ENCODE measurements at regions not wholly inside any gene's neighbourhood (a gene's known extent, or its start where the extent isn't known, plus 50 kb on each side); places are given as distances from the start of the nearest gene placed in this dataset.
"Not testable (repeated sequence)": the region's sequence is repeated elsewhere in the genome, so short reads cannot be mapped to it uniquely, and the experiment has no call there.

- Histone ChIP-seq H3K4me3 (ENCODE audit: low read depth, low read length) (no peak overlapping the region), H3K4me1 (peaks cover 5% of the 10 kb centered on the region), H3K9me3 (no peaks in the 10 kb centered on the region), H3K27me3 (no peaks in the 10 kb centered on the region), H3K36me3 (no peaks in the 10 kb centered on the region)
- TF ChIP-seq, protein P1, sequence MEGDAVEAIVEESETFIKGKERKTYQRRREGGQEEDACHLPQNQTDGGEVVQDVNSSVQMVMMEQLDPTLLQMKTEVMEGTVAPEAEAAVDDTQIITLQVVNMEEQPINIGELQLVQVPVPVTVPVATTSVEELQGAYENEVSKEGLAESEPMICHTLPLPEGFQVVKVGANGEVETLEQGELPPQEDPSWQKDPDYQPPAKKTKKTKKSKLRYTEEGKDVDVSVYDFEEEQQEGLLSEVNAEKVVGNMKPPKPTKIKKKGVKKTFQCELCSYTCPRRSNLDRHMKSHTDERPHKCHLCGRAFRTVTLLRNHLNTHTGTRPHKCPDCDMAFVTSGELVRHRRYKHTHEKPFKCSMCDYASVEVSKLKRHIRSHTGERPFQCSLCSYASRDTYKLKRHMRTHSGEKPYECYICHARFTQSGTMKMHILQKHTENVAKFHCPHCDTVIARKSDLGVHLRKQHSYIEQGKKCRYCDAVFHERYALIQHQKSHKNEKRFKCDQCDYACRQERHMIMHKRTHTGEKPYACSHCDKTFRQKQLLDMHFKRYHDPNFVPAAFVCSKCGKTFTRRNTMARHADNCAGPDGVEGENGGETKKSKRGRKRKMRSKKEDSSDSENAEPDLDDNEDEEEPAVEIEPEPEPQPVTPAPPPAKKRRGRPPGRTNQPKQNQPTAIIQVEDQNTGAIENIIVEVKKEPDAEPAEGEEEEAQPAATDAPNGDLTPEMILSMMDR (IDR thresholded peaks at IDR 0.05; ENCODE audit: low read depth, low read length) = no peak
- no peak for DNase-seq
These were observed 79.3 kb upstream of the ACBD5 start for GRCh38 chr10:27319752-27320431.

DNA sequence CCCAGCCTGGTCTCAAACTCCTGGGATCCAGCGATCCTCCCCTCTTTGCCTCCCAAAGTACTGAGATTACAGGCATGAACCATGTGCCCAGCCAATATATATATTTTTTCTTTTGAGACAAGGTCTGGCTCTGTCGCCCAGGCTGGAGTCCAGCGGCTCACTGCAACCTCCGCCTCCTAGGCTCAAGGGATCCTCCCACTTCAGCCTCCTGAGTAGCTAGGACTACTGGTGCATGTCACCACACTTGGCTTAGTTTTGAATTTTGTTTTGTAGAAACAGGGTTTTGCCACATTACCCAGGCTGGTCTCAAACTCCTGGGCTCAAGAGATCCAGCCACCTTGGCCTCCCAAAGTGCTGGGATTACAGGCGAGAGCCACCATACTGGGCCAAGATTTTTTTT, 78.5 kb upstream of the ACBD5 start:
- not testable (repeated sequence) for DNase-seq; H3K4me1 ChIP-seq; H3K4me3 ChIP-seq (ENCODE audit: low read depth, low read length); H3K27me3 ChIP-seq; H3K9me3 ChIP-seq; H3K36me3 ChIP-seq

- H3K4me1 ChIP-seq; H3K4me3 ChIP-seq (ENCODE audit: low read depth, low read length); H3K9me3 ChIP-seq; H3K27me3 ChIP-seq; DNase-seq; H3K36me3 ChIP-seq: not testable (repeated sequence)
These were observed 74.5 kb upstream of the ACBD5 start for GRCh38 chr10:27315082-27315481.

GRCh38 chr10:27313586-27313985, 73.0 kb upstream of the ACBD5 start:
- not testable (repeated sequence) for H3K27me3 ChIP-seq, DNase-seq

DNA sequence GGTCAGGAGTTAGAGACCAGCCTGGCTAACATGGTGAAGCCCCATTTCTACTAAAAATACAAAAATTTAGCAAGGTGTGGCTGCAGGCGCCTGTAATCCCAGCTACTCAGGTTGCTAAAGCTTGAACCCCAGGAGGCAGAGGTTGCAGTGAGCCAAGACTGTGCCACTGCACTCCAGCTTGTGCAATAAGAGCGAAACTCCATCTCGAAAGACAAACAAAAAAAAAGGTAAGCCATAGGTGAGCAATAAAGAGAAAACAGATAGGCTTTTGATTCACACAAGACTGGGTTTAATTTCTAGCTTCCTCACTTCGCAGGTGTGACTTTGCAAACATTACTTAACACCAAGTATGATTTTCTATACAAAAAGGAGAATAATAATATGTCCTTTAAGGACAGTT, 72.3 kb upstream of the ACBD5 start:
- Histone ChIP-seq H3K4me1 (no peaks in the 10 kb centered on the region), H3K9me3 (no peaks in the 10 kb centered on the region), H3K4me3 (ENCODE audit: low read depth, low read length) (no peak overlapping the region), H3K27me3 (0 out of 2 replicates have a peak, but pooled peaks cover 3% of the 10 kb centered on the region), H3K36me3 (no peaks in the 10 kb centered on the region)
- no peak for DNase-seq
- TF ChIP-seq, protein P1 (IDR thresholded peaks at IDR 0.05; ENCODE audit: low read depth, low read length) = no peak

More at GRCh38 chr10:27313586-27313985, 73.0 kb upstream of the ACBD5 start:
- not testable (repeated sequence) for H3K36me3 ChIP-seq; H3K4me3 ChIP-seq (ENCODE audit: low read depth, low read length); H3K9me3 ChIP-seq; H3K4me1 ChIP-seq

- H3K36me3 ChIP-seq; H3K4me3 ChIP-seq (ENCODE audit: low read depth, low read length); H3K27me3 ChIP-seq; H3K9me3 ChIP-seq; H3K4me1 ChIP-seq; DNase-seq: not testable (repeated sequence)
These were observed 71.2 kb upstream of the ACBD5 start for GRCh38 chr10:27311809-27312208.

- not testable (repeated sequence) for DNase-seq; H3K27me3 ChIP-seq; H3K36me3 ChIP-seq; H3K9me3 ChIP-seq; H3K4me1 ChIP-seq; H3K4me3 ChIP-seq (ENCODE audit: low read depth, low read length)
These were observed 57.9 kb upstream of the ACBD5 start for GRCh38 chr10:27298522-27298850.

DNA sequence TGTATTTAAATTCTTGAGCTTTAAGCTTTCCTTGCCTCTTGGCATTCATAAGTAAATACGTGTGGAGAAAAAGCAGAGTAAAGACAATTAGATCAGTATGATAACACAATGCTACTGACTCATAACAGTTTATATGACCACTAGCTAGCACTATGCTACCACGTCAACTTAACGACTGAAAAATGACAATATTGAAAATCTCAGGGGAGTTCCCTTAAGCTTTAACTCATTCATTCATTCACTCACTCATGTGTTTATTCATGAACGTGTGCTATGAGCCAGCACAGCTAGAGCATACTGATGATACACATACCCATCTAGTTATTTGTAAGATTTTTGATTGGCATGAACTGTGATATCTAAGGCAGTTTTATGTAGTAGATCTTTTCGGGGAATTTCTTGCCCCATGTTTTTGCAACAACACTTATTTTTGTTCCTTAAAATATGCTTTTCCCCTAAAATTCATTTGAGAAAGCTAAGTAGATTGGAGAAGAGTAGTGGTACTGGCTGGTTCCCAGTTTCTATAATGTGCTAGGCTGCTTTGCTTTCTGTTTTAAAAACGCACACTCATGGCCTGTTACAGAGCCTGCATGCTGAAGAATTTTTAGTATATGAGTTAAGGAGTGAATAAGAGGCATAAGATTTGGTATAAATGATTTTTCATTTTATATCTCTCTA, 57.4 kb upstream of the ACBD5 start:
- H3K27me3 ChIP-seq = no peaks in the 10 kb centered on the region
- H3K9me3 ChIP-seq = no peaks in the 10 kb centered on the region
- no peaks in the 10 kb centered on the region for H3K4me1 ChIP-seq
- TF ChIP-seq, protein P1 (IDR thresholded peaks at IDR 0.05; ENCODE audit: low read depth, low read length) = no peak
- no peak overlapping the region for H3K4me3 ChIP-seq (ENCODE audit: low read depth, low read length)
- no peak for DNase-seq
- no peaks in the 10 kb centered on the region for H3K36me3 ChIP-seq

GRCh38 chr10:27296285-27296684, 55.7 kb upstream of the ACBD5 start:
- H3K9me3 ChIP-seq; H3K4me3 ChIP-seq (ENCODE audit: low read depth, low read length); H3K27me3 ChIP-seq; H3K4me1 ChIP-seq; H3K36me3 ChIP-seq; DNase-seq: not testable (repeated sequence)

- H3K36me3 ChIP-seq; H3K4me3 ChIP-seq (ENCODE audit: low read depth, low read length); H3K27me3 ChIP-seq; H3K9me3 ChIP-seq; H3K4me1 ChIP-seq; DNase-seq: not testable (repeated sequence)
These were observed 50.8 kb upstream of the ACBD5 start for GRCh38 chr10:27291253-27291895.
